ENCODE measurements at regions not wholly inside any gene's neighbourhood (a gene's known extent, or its start where the extent isn't known, plus 50 kb on each side); places are given as distances from the start of the nearest gene placed in this dataset.

DNA sequence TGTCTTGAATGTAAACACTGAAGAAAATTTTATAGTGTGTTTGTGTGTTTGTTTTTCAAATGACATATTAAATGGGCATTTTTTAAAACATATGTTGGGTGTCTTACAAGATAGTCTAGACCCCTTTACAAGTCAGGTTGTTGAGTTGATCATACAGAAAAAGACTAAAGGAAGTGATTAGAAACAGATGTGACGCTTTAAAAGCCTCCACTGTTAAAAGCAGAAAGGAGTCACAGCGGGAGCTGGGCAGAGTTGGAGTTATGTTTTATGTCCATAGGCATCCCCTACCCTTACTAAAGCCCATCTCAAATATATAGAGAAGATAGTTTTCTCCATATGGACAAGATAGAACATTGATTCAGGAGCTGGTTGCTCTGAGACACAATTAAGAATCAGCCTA, 393.9 kb downstream of the PLPP3 start:
- H3K4me1 ChIP-seq (ENCODE audit: control insufficient read depth in 5 of 5, insufficient read depth in 5 of 5, low read length in 5 of 5): peaks cover 0 to 12% (median 7%) of the 10 kb centered on the region in 5 donors
- no peak for ATAC-seq (ENCODE audit: insufficient read depth, low FRiP score)
- no peak overlapping the region for H3K9ac ChIP-seq (ENCODE audit: insufficient read depth in 1 of 2, low read length in 2 of 2)
- peak in 1 of 3 donors; percentile 37 for DNase-seq
- TF ChIP-seq, protein P1, sequence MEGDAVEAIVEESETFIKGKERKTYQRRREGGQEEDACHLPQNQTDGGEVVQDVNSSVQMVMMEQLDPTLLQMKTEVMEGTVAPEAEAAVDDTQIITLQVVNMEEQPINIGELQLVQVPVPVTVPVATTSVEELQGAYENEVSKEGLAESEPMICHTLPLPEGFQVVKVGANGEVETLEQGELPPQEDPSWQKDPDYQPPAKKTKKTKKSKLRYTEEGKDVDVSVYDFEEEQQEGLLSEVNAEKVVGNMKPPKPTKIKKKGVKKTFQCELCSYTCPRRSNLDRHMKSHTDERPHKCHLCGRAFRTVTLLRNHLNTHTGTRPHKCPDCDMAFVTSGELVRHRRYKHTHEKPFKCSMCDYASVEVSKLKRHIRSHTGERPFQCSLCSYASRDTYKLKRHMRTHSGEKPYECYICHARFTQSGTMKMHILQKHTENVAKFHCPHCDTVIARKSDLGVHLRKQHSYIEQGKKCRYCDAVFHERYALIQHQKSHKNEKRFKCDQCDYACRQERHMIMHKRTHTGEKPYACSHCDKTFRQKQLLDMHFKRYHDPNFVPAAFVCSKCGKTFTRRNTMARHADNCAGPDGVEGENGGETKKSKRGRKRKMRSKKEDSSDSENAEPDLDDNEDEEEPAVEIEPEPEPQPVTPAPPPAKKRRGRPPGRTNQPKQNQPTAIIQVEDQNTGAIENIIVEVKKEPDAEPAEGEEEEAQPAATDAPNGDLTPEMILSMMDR (IDR thresholded peaks at IDR 0.05; ENCODE audit: control extremely low read depth, extremely low read depth): no peak
- H3K36me3 ChIP-seq (ENCODE audit: control insufficient read depth in 4 of 4, insufficient read depth in 4 of 4, low read length in 4 of 4): no peaks in the 10 kb centered on the region
- no peak overlapping the region for H3K27ac ChIP-seq (ENCODE audit: low read depth in 1 of 2, low read length in 1 of 2)
- no peaks in the 10 kb centered on the region for H3K27me3 ChIP-seq (ENCODE audit: control insufficient read depth in 3 of 3, insufficient read depth in 3 of 3, low read length in 2 of 3)
- H3K4me3 ChIP-seq: no peak overlapping the region
- 93 to 96% methylated on average over 2 of the region's 2 CpGs for WGBS, 2 donors
- H3K9me3 ChIP-seq (ENCODE audit: control insufficient read depth in 4 of 4, insufficient read depth in 3 of 4, low read length in 3 of 4): no peaks in the 10 kb centered on the region

DNA sequence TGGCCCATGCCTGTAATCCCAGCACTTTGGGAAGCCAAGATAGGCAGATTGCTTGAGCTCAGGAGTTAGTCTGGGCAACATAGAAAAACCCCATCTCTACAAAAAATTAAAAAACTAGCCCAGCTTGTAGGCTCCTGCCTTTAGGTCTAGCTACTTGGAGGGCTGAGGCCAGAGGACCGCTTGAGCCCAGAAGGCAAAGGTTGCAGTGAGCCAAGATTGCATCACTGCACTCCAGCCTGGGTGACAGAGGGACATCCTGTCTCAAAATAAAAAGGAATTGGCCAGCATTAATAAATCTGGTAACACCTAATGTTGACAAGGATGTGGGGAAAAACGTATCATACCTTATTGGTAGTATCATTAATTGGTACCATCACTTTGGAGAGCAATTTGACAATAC, 396.2 kb downstream of the PLPP3 start:
- ATAC-seq (ENCODE audit: insufficient read depth, low FRiP score): no peak

DNA sequence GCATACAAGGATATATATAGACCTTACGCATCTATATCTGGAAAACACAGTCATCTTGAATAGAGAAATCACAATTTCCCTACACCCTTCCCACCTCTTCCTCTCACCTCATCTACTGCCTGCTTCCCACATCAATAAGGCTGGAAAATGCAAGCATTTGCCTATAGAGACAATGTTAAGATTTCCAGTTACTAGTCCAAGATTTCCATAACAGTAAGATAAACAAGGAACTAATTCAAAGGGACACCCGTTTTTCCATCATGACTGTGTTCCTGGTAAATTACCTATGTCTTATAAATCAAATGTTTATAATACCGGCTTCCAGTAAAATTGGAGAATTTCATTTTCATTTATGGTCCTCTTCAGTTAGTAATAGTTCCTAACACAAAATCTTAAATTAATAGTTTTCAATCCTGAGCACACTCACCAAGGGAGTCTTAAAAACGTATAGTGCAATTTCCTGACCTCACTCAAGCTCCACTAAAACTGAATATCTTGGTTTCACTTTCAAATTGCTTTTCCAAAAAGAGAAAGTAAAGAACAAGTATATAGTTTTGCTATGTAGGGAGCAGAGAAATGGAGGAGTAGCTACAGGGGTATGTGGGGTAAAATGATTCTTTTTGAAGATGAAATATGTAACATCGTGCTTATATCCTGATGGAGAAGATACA, 398.7 kb downstream of the PLPP3 start:
- Histone ChIP-seq H3K9me3 (ENCODE audit: control insufficient read depth in 4 of 4, insufficient read depth in 3 of 4, low read length in 3 of 4) (no peaks in the 10 kb centered on the region), H3K27me3 (ENCODE audit: control insufficient read depth in 3 of 3, insufficient read depth in 3 of 3, low read length in 2 of 3) (no peaks in the 10 kb centered on the region), H3K4me1 (ENCODE audit: control insufficient read depth in 5 of 5, insufficient read depth in 5 of 5, low read length in 5 of 5) (peaks cover 0 to 13% (median 0%) of the 10 kb centered on the region in 5 donors), H3K4me3 (no peak overlapping the region), H3K27ac (ENCODE audit: low read depth in 1 of 2, low read length in 1 of 2) (no peak overlapping the region), H3K36me3 (ENCODE audit: control insufficient read depth in 4 of 4, insufficient read depth in 4 of 4, low read length in 4 of 4) (no peaks in the 10 kb centered on the region), H3K9ac (ENCODE audit: insufficient read depth in 1 of 2, low read length in 2 of 2) (no peak overlapping the region)
- TF ChIP-seq, protein P1 (IDR thresholded peaks at IDR 0.05; ENCODE audit: control extremely low read depth, extremely low read depth): no peak
- WGBS, 2 donors: 42 to 52% methylated on average over 5 of the region's 5 CpGs
- no peak for ATAC-seq (ENCODE audit: insufficient read depth, low FRiP score)
- DNase-seq: peak in 2 of 3 donors; percentile 56 to 67

More for the DNA sequence above, 396.2 kb downstream of the PLPP3 start:
- Histone ChIP-seq H3K4me1 (ENCODE audit: control insufficient read depth in 5 of 5, insufficient read depth in 5 of 5, low read length in 5 of 5) (peaks cover 0 to 13% (median 0%) of the 10 kb centered on the region in 5 donors), H3K9ac (ENCODE audit: insufficient read depth in 1 of 2, low read length in 2 of 2) (no peak overlapping the region), H3K36me3 (ENCODE audit: control insufficient read depth in 4 of 4, insufficient read depth in 4 of 4, low read length in 4 of 4) (no peaks in the 10 kb centered on the region), H3K9me3 (ENCODE audit: control insufficient read depth in 4 of 4, insufficient read depth in 3 of 4, low read length in 3 of 4) (no peaks in the 10 kb centered on the region), H3K27ac (ENCODE audit: low read depth in 1 of 2, low read length in 1 of 2) (no peak overlapping the region), H3K27me3 (ENCODE audit: control insufficient read depth in 3 of 3, insufficient read depth in 3 of 3, low read length in 2 of 3) (no peaks in the 10 kb centered on the region), H3K4me3 (no peak overlapping the region)
- TF ChIP-seq, protein P1 (IDR thresholded peaks at IDR 0.05; ENCODE audit: control extremely low read depth, extremely low read depth): no peak
- WGBS, 2 donors: 85 to 87% methylated on average over 2 of the region's 2 CpGs
- no peak for DNase-seq

DNA sequence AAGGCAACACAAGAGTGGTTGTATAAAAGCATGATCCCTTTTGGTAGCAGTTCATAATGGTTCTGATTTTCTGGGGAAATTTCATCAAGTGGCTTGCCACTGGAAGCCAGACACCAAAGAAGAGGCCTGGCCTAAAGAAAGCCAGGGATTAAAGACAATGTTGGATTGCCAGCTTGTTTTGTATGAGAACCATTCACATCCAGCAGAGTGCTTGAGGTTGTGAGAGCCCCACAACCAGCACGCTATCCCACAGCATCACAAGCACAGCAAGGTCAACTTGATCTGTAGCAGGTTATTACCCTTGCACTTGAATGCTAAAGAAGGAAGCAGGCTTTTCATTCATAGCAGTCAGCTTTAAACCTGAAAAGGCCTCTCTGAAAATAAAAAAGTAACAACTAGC, 399.8 kb downstream of the PLPP3 start:
- 94 to 100% methylated on average over 1 of the region's 1 CpG for WGBS, 2 donors
- Histone ChIP-seq H3K4me3 (no peak overlapping the region), H3K36me3 (ENCODE audit: control insufficient read depth in 4 of 4, insufficient read depth in 4 of 4, low read length in 4 of 4) (no peaks in the 10 kb centered on the region), H3K27ac (ENCODE audit: low read depth in 1 of 2, low read length in 1 of 2) (no peak overlapping the region), H3K9me3 (ENCODE audit: control insufficient read depth in 4 of 4, insufficient read depth in 3 of 4, low read length in 3 of 4) (no peaks in the 10 kb centered on the region), H3K9ac (ENCODE audit: insufficient read depth in 1 of 2, low read length in 2 of 2) (no peak overlapping the region), H3K27me3 (ENCODE audit: control insufficient read depth in 3 of 3, insufficient read depth in 3 of 3, low read length in 2 of 3) (no peaks in the 10 kb centered on the region), H3K4me1 (ENCODE audit: control insufficient read depth in 5 of 5, insufficient read depth in 5 of 5, low read length in 5 of 5) (peaks cover 0 to 13% (median 0%) of the 10 kb centered on the region in 5 donors)
- no peak for ATAC-seq (ENCODE audit: insufficient read depth, low FRiP score)
- TF ChIP-seq, protein P1 (IDR thresholded peaks at IDR 0.05; ENCODE audit: control extremely low read depth, extremely low read depth): no peak
- no peak for DNase-seq
